ENCODE measurements at regions not wholly inside any gene's neighbourhood (a gene's known extent, or its start where the extent isn't known, plus 50 kb on each side); places are given as distances from the start of the nearest gene placed in this dataset.

- TF ChIP-seq POLR2A (IDR thresholded peaks at IDR 0.05) = no peak
- TF ChIP-seq, protein P1, sequence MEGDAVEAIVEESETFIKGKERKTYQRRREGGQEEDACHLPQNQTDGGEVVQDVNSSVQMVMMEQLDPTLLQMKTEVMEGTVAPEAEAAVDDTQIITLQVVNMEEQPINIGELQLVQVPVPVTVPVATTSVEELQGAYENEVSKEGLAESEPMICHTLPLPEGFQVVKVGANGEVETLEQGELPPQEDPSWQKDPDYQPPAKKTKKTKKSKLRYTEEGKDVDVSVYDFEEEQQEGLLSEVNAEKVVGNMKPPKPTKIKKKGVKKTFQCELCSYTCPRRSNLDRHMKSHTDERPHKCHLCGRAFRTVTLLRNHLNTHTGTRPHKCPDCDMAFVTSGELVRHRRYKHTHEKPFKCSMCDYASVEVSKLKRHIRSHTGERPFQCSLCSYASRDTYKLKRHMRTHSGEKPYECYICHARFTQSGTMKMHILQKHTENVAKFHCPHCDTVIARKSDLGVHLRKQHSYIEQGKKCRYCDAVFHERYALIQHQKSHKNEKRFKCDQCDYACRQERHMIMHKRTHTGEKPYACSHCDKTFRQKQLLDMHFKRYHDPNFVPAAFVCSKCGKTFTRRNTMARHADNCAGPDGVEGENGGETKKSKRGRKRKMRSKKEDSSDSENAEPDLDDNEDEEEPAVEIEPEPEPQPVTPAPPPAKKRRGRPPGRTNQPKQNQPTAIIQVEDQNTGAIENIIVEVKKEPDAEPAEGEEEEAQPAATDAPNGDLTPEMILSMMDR (IDR thresholded peaks at IDR 0.05) = no peak
Measured at GRCh38 chr2:37573451-37574388, 97.7 kb downstream of the CDC42EP3 start.
